Smooth muscle cell (in vitro differentiated cells): ENCODE measurements at regions not wholly inside any gene's neighbourhood (a gene's known extent, or its start where the extent isn't known, plus 50 kb on each side); places are given as distances from the start of the nearest gene placed in this dataset.

ENCODE experiments used
- DNase-seq: peaks from one replicate; lab custom pipeline; 2025; ENCODE audit not compliant: unreplicated experiment; lab: John Stamatoyannopoulos, UW
- H2AFZ ChIP-seq: fragments of 200-600 bp; sonication (generic); 2 replicates; pipeline ENCODE4 v1.6.0; 2016; ENCODE audit warnings: antibody characterized with exemption, low read depth, mild to moderate bottlenecking
- H3F3A ChIP-seq: fragments of 200-600 bp; sonication (generic); 2 replicates; pipeline ENCODE4 v1.6.0; 2017; ENCODE audit warnings: antibody characterized with exemption, low read depth
- H3K27ac ChIP-seq: fragments of 200-600 bp; sonication (generic); 2 replicates; pipeline ENCODE4 v1.5.1; 2016; ENCODE audit warnings: low read depth, mild to moderate bottlenecking
- H3K27me3 ChIP-seq: fragments of 200-600 bp; sonication (generic); 2 replicates; pipeline ENCODE4 v1.6.1; 2016; ENCODE audit warnings: low read depth, mild to moderate bottlenecking
- H3K36me3 ChIP-seq: fragments of 200-600 bp; sonication (generic); 2 replicates; pipeline ENCODE4 v1.5.1; 2016; ENCODE audit warnings: low read depth
- H3K4me1 ChIP-seq: fragments of 200-600 bp; sonication (generic); 2 replicates; pipeline ENCODE4 v1.5.1; 2016; ENCODE audit warnings: low read depth
- H3K4me2 ChIP-seq: fragments of 200-600 bp; sonication (generic); 2 replicates; pipeline ENCODE4 v1.6.0; 2016; ENCODE audit warnings: mild to moderate bottlenecking
- H3K4me3 ChIP-seq: fragments of 200-600 bp; sonication (generic); 2 replicates; pipeline ENCODE4 v1.5.1; 2016; ENCODE audit warnings: mild to moderate bottlenecking
- H3K79me2 ChIP-seq: fragments of 200-600 bp; sonication (generic); 2 replicates; pipeline ENCODE4 v1.6.0; 2016; ENCODE audit warnings: low read depth, mild to moderate bottlenecking
- H3K9ac ChIP-seq: fragments of 200-600 bp; sonication (generic); 2 replicates; pipeline ENCODE4 v1.6.0; 2016; ENCODE audit warnings: low read depth
- H3K9me3 ChIP-seq: fragments of 200-600 bp; sonication (generic); replicated peaks from 2 replicates; pipeline ENCODE4 v1.5.1; 2016; ENCODE audit warnings: low read depth
- H4K20me1 ChIP-seq: fragments of 200-600 bp; sonication (generic); 2 replicates; pipeline ENCODE4 v1.6.0; 2016; ENCODE audit warnings: low read depth
- WGBS: methylation state at CpG from one replicate; pipeline ENCODE4 v1.1.7; 2016; ENCODE audit warnings: low lambda C conversion rate; 5-methylcytosine and 5-hydroxymethylcytosine counted together
- TF ChIP-seq, protein P1 (sequence below): fragments of 200-600 bp; sonication (generic); IDR thresholded peaks from 2 replicates; pipeline ENCODE4 v1.5.1; 2017; ENCODE audit warnings: borderline replicate concordance, mild to moderate bottlenecking, antibody characterized with exemption; ENCODE audit not compliant: insufficient read depth, poor library complexity, severe bottlenecking

DNA sequence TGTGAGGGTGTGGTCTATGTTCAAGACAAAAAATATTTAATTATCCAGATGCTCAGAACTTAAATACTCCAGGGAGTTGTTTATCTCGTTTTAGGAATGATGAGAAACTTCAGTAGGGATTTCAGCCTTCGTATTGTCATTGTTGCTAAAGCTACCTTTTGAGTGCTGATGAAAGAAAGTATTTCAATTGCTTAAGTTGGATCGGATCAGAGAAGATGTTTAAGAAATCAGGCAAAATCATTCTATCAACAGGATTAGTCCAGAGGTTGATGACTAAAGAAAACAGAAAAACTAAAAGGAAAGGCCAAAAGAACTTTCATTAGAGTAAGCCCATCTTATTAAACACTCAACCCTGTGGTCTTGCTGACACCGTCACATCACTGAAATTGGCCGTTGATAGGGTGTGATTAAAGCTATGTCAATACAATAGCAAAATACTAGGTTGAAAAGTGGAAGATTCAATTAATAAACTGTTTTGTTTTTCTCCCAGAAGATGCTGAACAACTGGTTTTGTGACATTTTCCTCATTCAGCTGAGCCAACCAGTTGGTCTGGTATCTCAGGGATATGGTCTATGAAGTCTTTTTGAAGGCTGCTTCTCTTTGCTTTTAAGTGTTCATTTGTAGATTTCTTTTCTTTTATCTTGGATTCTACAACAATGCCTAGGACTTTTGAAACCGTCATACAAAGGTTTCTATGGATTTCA is 551.7 kb downstream of the SLC4A3 start:
- H3K27me3 ChIP-seq = no peaks in the 10 kb centered on the region
- H2AFZ ChIP-seq = no peak overlapping the region
- H3K4me2 ChIP-seq = no peak overlapping the region
- no peak overlapping the region for H3K4me3 ChIP-seq
- TF ChIP-seq, protein P1, sequence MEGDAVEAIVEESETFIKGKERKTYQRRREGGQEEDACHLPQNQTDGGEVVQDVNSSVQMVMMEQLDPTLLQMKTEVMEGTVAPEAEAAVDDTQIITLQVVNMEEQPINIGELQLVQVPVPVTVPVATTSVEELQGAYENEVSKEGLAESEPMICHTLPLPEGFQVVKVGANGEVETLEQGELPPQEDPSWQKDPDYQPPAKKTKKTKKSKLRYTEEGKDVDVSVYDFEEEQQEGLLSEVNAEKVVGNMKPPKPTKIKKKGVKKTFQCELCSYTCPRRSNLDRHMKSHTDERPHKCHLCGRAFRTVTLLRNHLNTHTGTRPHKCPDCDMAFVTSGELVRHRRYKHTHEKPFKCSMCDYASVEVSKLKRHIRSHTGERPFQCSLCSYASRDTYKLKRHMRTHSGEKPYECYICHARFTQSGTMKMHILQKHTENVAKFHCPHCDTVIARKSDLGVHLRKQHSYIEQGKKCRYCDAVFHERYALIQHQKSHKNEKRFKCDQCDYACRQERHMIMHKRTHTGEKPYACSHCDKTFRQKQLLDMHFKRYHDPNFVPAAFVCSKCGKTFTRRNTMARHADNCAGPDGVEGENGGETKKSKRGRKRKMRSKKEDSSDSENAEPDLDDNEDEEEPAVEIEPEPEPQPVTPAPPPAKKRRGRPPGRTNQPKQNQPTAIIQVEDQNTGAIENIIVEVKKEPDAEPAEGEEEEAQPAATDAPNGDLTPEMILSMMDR = no peak
- no peaks in the 10 kb centered on the region for H4K20me1 ChIP-seq
- H3K79me2 ChIP-seq = no peaks in the 10 kb centered on the region
- H3F3A ChIP-seq = no peaks in the 10 kb centered on the region
- H3K27ac ChIP-seq = no peak overlapping the region
- no peak for DNase-seq
- WGBS = 81% methylated on average over 6 of the region's 6 CpGs
- H3K4me1 ChIP-seq = no peaks in the 10 kb centered on the region
- H3K9ac ChIP-seq = no peak overlapping the region
- H3K36me3 ChIP-seq = no peaks in the 10 kb centered on the region
- H3K9me3 ChIP-seq = no peaks in the 10 kb centered on the region

DNA sequence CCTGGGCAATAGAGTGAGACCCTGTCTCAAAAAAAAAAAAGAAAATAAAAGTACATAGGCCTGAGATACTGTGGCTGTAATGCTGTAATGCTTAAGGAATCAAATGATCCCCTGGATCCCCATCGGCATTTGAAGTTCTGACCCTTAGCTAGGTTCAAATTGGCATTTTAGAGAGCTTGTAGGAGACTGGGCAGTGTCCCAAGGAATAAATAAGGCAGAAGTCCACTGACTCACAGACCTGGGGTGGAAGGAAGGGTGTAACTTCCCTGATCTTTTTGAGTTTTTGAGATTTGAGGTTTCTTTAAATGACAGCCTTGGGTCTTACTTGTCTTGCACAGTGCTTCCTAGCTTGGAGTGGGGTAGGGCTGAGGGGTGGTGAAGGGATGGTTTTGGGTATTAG is 553.7 kb downstream of the SLC4A3 start:
- WGBS = 95% methylated on average over 1 of the region's 1 CpG
- no peaks in the 10 kb centered on the region for H3K27me3 ChIP-seq

DNA sequence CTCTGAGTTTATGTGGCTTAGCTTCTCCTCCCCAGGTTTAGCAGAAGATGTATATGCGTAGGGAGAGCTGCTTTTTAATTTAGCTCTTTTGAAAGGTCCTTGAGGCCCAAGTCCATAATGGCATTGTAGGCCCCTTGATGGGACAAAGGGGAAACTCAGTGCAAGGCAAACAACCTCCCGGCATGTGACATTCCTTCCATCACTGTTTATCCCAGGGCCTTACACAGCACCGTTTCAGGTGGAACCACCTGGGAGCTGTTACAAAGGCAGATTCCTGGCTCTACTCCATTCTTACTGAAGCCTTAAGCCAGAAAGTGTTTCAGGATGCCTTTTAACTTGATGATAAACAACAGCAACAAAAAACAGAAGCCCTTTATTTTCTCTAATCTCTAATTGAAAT is 555.4 kb downstream of the SLC4A3 start:
- 83% methylated on average over 3 of the region's 3 CpGs for WGBS
- Histone ChIP-seq H3F3A (no peaks in the 10 kb centered on the region), H3K4me3 (no peak overlapping the region), H3K79me2 (no peaks in the 10 kb centered on the region), H3K4me2 (no peak overlapping the region), H3K27ac (no peak overlapping the region), H3K36me3 (no peaks in the 10 kb centered on the region), H3K9me3 (no peaks in the 10 kb centered on the region), H3K27me3 (no peaks in the 10 kb centered on the region), H2AFZ (no peak overlapping the region), H4K20me1 (no peaks in the 10 kb centered on the region), H3K4me1 (no peaks in the 10 kb centered on the region), H3K9ac (no peak overlapping the region)
- DNase-seq = no peak
- TF ChIP-seq, protein P1 = no peak

More for the DNA sequence above, 553.7 kb downstream of the SLC4A3 start:
- no peaks in the 10 kb centered on the region for H3K4me1 ChIP-seq
- H3K79me2 ChIP-seq = no peaks in the 10 kb centered on the region
- H4K20me1 ChIP-seq = no peaks in the 10 kb centered on the region
- no peak overlapping the region for H3K27ac ChIP-seq
- H3K9me3 ChIP-seq = no peaks in the 10 kb centered on the region
- H3K9ac ChIP-seq = no peak overlapping the region
- no peak overlapping the region for H3K4me3 ChIP-seq
- no peak overlapping the region for H3K4me2 ChIP-seq
- no peak for DNase-seq
- no peaks in the 10 kb centered on the region for H3K36me3 ChIP-seq
- TF ChIP-seq, protein P1 = no peak
- H3F3A ChIP-seq = no peaks in the 10 kb centered on the region
- H2AFZ ChIP-seq = no peak overlapping the region

DNA sequence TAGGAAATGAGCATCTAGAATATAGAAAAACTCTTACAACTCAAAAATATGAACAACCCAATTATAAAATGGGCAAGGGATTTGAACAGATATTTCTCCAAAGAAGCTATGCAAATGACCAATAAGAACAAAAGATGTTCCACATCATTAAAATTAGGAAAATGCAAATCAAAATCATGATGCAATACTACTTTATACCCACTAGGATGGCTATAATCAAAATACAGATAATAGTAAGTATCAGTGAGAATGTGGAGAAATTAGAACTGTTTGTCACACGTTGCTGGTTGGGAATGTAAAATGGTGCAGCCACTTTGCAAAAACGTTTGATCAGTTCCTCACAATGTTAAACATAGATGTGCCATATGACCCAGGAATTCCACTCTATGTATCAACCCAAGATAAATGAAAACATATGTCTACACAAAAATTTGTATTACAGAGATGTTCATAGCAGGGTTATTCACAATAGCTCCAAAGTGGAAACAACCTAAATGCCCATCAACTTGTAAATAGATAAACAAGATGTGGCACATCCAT is 558.4 kb downstream of the SLC4A3 start:
- TF ChIP-seq, protein P1 = no peak
- Histone ChIP-seq H3K27ac (no peak overlapping the region), H3K27me3 (no peaks in the 10 kb centered on the region), H3K4me3 (no peak overlapping the region), H3F3A (no peaks in the 10 kb centered on the region), H3K79me2 (no peaks in the 10 kb centered on the region), H2AFZ (no peak overlapping the region), H3K4me1 (no peaks in the 10 kb centered on the region), H3K4me2 (no peak overlapping the region), H3K36me3 (no peaks in the 10 kb centered on the region), H3K9me3 (no peaks in the 10 kb centered on the region), H4K20me1 (no peaks in the 10 kb centered on the region), H3K9ac (no peak overlapping the region)
- 78% methylated on average over 2 of the region's 2 CpGs for WGBS
- no peak for DNase-seq
